SK-N-SH (cell line): ENCODE measurements at regions not wholly inside any gene's neighbourhood (a gene's known extent, or its start where the extent isn't known, plus 50 kb on each side); places are given as distances from the start of the nearest gene placed in this dataset.

Experiments
- CHD2 ChIP-seq: fragments of 150-350 bp; IDR thresholded peaks from 2 replicates; pipeline ENCODE4 v1.6.1; 2018; ENCODE audit warnings: low read length; ENCODE audit not compliant: partially characterized antibody
- EP300 ChIP-seq, 2 experiments: IDR thresholded peaks; 2 replicates each; pipeline versions ENCODE4 v1.4.0 to v1.6.1; 2012; ENCODE audit warnings: borderline replicate concordance in 1 of 2, low read depth in 1 of 2, low read length in 1 of 2
- EZH2phosphoT487 ChIP-seq: fragments of 200-600 bp; sonication (generic); IDR thresholded peaks from 2 replicates; pipeline ENCODE4 v1.6.1; 2017; ENCODE audit warnings: low read depth, mixed run types, mild to moderate bottlenecking, antibody characterized with exemption, moderate library complexity, borderline replicate concordance
- MXI1 ChIP-seq: IDR thresholded peaks from 2 replicates; pipeline ENCODE4 v1.6.1; 2012; ENCODE audit warnings: mild to moderate bottlenecking, low read depth, low read length, improper control_type of control experiment
- NRF1 ChIP-seq: IDR thresholded peaks from 2 replicates; pipeline ENCODE4 v1.6.1; 2012; ENCODE audit warnings: low read depth, mild to moderate bottlenecking, low read length
- POLR2AphosphoS5 ChIP-seq: IDR thresholded peaks from 2 replicates; pipeline ENCODE4 v1.6.1; 2012; ENCODE audit warnings: low read depth, low read length
- RAD21 ChIP-seq: IDR thresholded peaks from 2 replicates; pipeline ENCODE4 v1.6.1; 2012; ENCODE audit warnings: mild to moderate bottlenecking, low read length
- RFX5 ChIP-seq: IDR thresholded peaks from 2 replicates; pipeline ENCODE4 v1.6.1; 2012; ENCODE audit warnings: mild to moderate bottlenecking, improper control_type of control experiment, low read length
- TAF1 ChIP-seq: IDR thresholded peaks from 2 replicates; pipeline ENCODE4 v1.6.1; 2012; ENCODE audit warnings: low read depth, mild to moderate bottlenecking, low read length, moderate library complexity, borderline replicate concordance
- TEAD4 ChIP-seq: IDR thresholded peaks from 2 replicates; pipeline ENCODE4 v1.4.0; 2012; ENCODE audit warnings: mild to moderate bottlenecking, borderline replicate concordance; ENCODE audit not compliant: insufficient read depth
- YY1 ChIP-seq: IDR thresholded peaks from 2 replicates; pipeline ENCODE4 v1.4.0; 2012; ENCODE audit warnings: low read depth, mild to moderate bottlenecking
- TF ChIP-seq, protein P1 (sequence below): fragments of 150-350 bp; IDR thresholded peaks from 2 replicates; pipeline ENCODE4 v1.6.1; 2017; ENCODE audit warnings: antibody characterized with exemption, low read length, low read depth, borderline replicate concordance
- TF ChIP-seq, protein P2 (sequence below): fragments of 200-600 bp; sonication (generic); IDR thresholded peaks from 2 replicates; pipeline ENCODE4 v1.6.1; 2017; ENCODE audit warnings: antibody characterized with exemption, mild to moderate bottlenecking, moderate library complexity

- TF ChIP-seq YY1: no peak
- TF ChIP-seq MXI1: no peak
- TF ChIP-seq EP300 (IDR thresholded peaks at IDR 0.05; ENCODE audit: borderline replicate concordance in 1 of 2, low read depth in 1 of 2, low read length in 1 of 2): no peak
- TF ChIP-seq RFX5: no peak
- no peak for TF ChIP-seq TAF1
- TF ChIP-seq EZH2phosphoT487: no peak
- TF ChIP-seq, protein P1, sequence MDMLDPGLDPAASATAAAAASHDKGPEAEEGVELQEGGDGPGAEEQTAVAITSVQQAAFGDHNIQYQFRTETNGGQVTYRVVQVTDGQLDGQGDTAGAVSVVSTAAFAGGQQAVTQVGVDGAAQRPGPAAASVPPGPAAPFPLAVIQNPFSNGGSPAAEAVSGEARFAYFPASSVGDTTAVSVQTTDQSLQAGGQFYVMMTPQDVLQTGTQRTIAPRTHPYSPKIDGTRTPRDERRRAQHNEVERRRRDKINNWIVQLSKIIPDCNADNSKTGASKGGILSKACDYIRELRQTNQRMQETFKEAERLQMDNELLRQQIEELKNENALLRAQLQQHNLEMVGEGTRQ: no peak
- TF ChIP-seq, protein P2, sequence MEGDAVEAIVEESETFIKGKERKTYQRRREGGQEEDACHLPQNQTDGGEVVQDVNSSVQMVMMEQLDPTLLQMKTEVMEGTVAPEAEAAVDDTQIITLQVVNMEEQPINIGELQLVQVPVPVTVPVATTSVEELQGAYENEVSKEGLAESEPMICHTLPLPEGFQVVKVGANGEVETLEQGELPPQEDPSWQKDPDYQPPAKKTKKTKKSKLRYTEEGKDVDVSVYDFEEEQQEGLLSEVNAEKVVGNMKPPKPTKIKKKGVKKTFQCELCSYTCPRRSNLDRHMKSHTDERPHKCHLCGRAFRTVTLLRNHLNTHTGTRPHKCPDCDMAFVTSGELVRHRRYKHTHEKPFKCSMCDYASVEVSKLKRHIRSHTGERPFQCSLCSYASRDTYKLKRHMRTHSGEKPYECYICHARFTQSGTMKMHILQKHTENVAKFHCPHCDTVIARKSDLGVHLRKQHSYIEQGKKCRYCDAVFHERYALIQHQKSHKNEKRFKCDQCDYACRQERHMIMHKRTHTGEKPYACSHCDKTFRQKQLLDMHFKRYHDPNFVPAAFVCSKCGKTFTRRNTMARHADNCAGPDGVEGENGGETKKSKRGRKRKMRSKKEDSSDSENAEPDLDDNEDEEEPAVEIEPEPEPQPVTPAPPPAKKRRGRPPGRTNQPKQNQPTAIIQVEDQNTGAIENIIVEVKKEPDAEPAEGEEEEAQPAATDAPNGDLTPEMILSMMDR: no peak
- no peak for TF ChIP-seq TEAD4
- no peak for TF ChIP-seq RAD21
- TF ChIP-seq POLR2AphosphoS5: no peak
- no peak for TF ChIP-seq NRF1
- no peak for TF ChIP-seq CHD2
Measured at GRCh38 chr10:63071145-63071544, 62.0 kb upstream of the NRBF2 start.
